H1 (cell line): ENCODE measurements at regions not wholly inside any gene's neighbourhood (a gene's known extent, or its start where the extent isn't known, plus 50 kb on each side); places are given as distances from the start of the nearest gene placed in this dataset.

ENCODE experiments used
- CBX8 ChIP-seq: fragments of 300-800, 300-1000 bp; sonication (generic); IDR thresholded peaks from 2 replicates; pipeline ENCODE4 v1.7.1; 2016; ENCODE audit warnings: low read depth, low read length, borderline replicate concordance
- GABPA ChIP-seq: IDR thresholded peaks from 2 replicates; pipeline ENCODE4 v1.6.1; 2011; ENCODE audit warnings: mild to moderate bottlenecking, low read length, moderate library complexity, borderline replicate concordance; ENCODE audit not compliant: insufficient read depth
- HDAC2 ChIP-seq, 2 experiments: fragments of 300-600 bp in 1 of 2; sonication (generic) in 1 of 2; IDR thresholded peaks; 2 replicates each; pipeline ENCODE4 v1.6.1; 2011 to 2012; ENCODE audit warnings: low read depth in 2 of 2, low read length in 2 of 2, mild to moderate bottlenecking in 2 of 2, moderate library complexity in 2 of 2, borderline replicate concordance in 1 of 2, inconsistent platforms in 1 of 2
- SRF ChIP-seq: IDR thresholded peaks from 2 replicates; pipeline ENCODE4 v1.6.1; 2011; ENCODE audit warnings: mild to moderate bottlenecking, low read depth, low read length, moderate library complexity
- TF ChIP-seq, protein P1 (sequence below): IDR thresholded peaks from 2 replicates; pipeline ENCODE4 v1.6.1; 2012; ENCODE audit warnings: inconsistent platforms

DNA sequence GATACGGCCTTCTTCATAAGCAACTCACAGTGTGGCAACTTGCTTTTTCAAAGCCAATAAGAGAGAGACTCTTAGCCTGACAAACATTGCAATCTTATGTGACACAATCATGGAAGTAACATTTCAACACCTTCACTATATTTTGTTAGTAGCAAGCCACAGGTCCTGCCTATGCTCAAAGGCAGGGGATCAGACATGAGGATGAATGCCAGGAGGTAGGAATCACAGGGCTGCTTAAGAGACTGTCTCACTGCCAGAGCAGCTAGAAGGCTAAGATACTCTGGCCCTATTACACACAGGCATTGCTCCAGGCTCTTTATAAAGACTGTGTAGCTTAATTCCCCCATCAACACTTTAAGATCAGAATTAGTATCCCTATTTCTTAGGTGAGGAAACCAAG lies 236.2 kb upstream of the KAZN start (continued):
- TF ChIP-seq GABPA (no peak), SRF (no peak), HDAC2 (IDR thresholded peaks at IDR 0.05; ENCODE audit: borderline replicate concordance in 1 of 2, low read depth in 2 of 2, low read length in 2 of 2) (no peak), CBX8 (no peak)
- TF ChIP-seq, protein P1, sequence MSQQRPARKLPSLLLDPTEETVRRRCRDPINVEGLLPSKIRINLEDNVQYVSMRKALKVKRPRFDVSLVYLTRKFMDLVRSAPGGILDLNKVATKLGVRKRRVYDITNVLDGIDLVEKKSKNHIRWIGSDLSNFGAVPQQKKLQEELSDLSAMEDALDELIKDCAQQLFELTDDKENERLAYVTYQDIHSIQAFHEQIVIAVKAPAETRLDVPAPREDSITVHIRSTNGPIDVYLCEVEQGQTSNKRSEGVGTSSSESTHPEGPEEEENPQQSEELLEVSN = no peak
